Stimulated activated CD4-positive, alpha-beta T cell treated with anti-CD3 and anti-CD28 coated beads, TNF-alpha, amount 100 ng/mL, for 24 hours (primary cell): ENCODE measurements at regions not wholly inside any gene's neighbourhood (a gene's known extent, or its start where the extent isn't known, plus 50 kb on each side); places are given as distances from the start of the nearest gene placed in this dataset.
"Not testable (repeated sequence)": the region's sequence is repeated elsewhere in the genome, so short reads cannot be mapped to it uniquely, and the experiment has no call there.

Experiments used
- DNase-seq, 3 experiments: peaks; one replicate each; pipeline ENCODE4 v3.0.0-alpha.2; 2020; ENCODE audit warnings: low read depth in 3 of 3

GRCh38 chr14:38973083-38973700 is 129.8 kb downstream of the SEC23A start:
- DNase-seq = no peak

GRCh38 chr14:38972511-38972910 is 130.5 kb downstream of the SEC23A start:
- DNase-seq = no peak

- no peak for DNase-seq
Observed at GRCh38 chr14:38971258-38971921, 131.6 kb downstream of the SEC23A start.

- DNase-seq = no peak
Observed at GRCh38 chr14:38964630-38965029, 138.4 kb downstream of the SEC23A start.

- DNase-seq = no peak
Observed at GRCh38 chr14:38960946-38961531, 142.0 kb downstream of the SEC23A start.

- DNase-seq = no peak
Observed at GRCh38 chr14:38959021-38959420, 144.0 kb downstream of the SEC23A start.

- DNase-seq = no peak
Observed at GRCh38 chr14:38958589-38958988, 144.4 kb downstream of the SEC23A start.

- DNase-seq = no peak
Observed at GRCh38 chr14:38951451-38951850, 151.6 kb downstream of the SEC23A start.

GRCh38 chr14:38950676-38951075 is 152.4 kb downstream of the SEC23A start:
- no peak for DNase-seq

GRCh38 chr14:38948576-38948975 is 154.5 kb downstream of the SEC23A start:
- no peak for DNase-seq

GRCh38 chr14:38948171-38948570 is 154.9 kb downstream of the SEC23A start:
- no peak for DNase-seq

- DNase-seq = no peak
Observed at GRCh38 chr14:38947343-38947742, 155.7 kb downstream of the SEC23A start.

- no peak for DNase-seq
Observed at GRCh38 chr14:38944691-38945090, 158.3 kb downstream of the SEC23A start.

GRCh38 chr14:38941488-38941887 is 161.5 kb downstream of the SEC23A start:
- DNase-seq = no peak

- not testable (repeated sequence) for DNase-seq
Observed at GRCh38 chr14:38932653-38933000, 170.4 kb downstream of the SEC23A start.

- no peak for DNase-seq
Observed at GRCh38 chr14:38931969-38932652, 170.9 kb downstream of the SEC23A start.

GRCh38 chr14:38930898-38931297 is 172.1 kb downstream of the SEC23A start:
- no peak for DNase-seq

- no peak for DNase-seq
Observed at GRCh38 chr14:38930022-38930421, 173.0 kb downstream of the SEC23A start.

- DNase-seq = no peak
Observed at GRCh38 chr14:38929416-38929815, 173.6 kb downstream of the SEC23A start.

GRCh38 chr14:38921893-38922292 is 181.1 kb downstream of the SEC23A start:
- not testable (repeated sequence) for DNase-seq

- DNase-seq = no peak
Observed at GRCh38 chr14:38915125-38915524, 187.9 kb downstream of the SEC23A start.

- DNase-seq = no peak
Observed at GRCh38 chr14:38910092-38910491, 192.9 kb downstream of the SEC23A start.

GRCh38 chr14:38904959-38905358 is 198.1 kb downstream of the SEC23A start:
- DNase-seq = no peak
